ENCODE measurements at regions not wholly inside any gene's neighbourhood (a gene's known extent, or its start where the extent isn't known, plus 50 kb on each side); places are given as distances from the start of the nearest gene placed in this dataset.

DNA sequence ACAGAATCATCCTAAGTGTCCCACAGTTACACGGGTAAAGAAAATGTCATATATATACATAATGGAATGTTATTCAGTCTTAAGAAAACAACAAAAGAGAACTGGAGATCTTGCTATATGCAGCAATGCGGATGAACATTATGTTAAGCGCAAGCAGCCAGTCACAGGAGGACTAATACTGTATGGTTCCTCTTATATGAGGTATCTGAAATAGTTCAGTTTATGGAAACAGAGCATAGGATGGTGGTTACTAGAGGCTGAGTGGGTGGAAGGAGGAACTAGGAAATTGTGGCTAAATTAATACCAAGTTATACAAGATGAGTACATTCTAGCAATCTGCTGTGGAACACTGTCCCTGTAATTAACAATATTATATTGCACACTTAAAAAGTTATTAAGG is 834.3 kb downstream of the KCNT2 start:
- Histone ChIP-seq H2AFZ (ENCODE audit: low read depth, low read length, poor library complexity, severe bottlenecking) (peak overlapping the region; percentile 38), H3K9me3 (ENCODE audit: control insufficient read depth in 1 of 2, insufficient read depth in 1 of 2, low read depth in 1 of 2, low read length in 2 of 2) (no peaks in the 10 kb centered on the region), H3K36me3 (ENCODE audit: control insufficient read depth in 1 of 2, insufficient read depth in 2 of 2, low read length in 2 of 2) (no peaks in the 10 kb centered on the region), H3K4me3 (replicated peaks in 1 of 2; ENCODE audit: low read depth in 1 of 2, low read length in 2 of 2) (no peak overlapping the region), H3K27me3 (ENCODE audit: insufficient read depth, low read length) (no peaks in the 10 kb centered on the region), H3K27ac (ENCODE audit: low read depth, low read length) (no peak overlapping the region), H3K79me2 (ENCODE audit: insufficient read depth, low read length) (no peaks in the 10 kb centered on the region), H3K9ac (ENCODE audit: low read length) (no peak overlapping the region), H3K4me2 (ENCODE audit: low read length) (no peak overlapping the region), H4K20me1 (ENCODE audit: insufficient read depth) (no peaks in the 10 kb centered on the region), H3K4me1 (ENCODE audit: control insufficient read depth in 1 of 2, insufficient read depth in 2 of 2, low read length in 2 of 2) (no peaks in the 10 kb centered on the region), H3K9me2 (ENCODE audit: insufficient read depth) (no peaks in the 10 kb centered on the region)
- ATAC-seq = no peak
- intact Hi-C loops (cut with micrococcal nuclease) = no loop called here
- no TSS peak for BruUV-seq (replicated peaks)
- CTCF ChIA-PET = no interaction called here
- POLR2A ChIA-PET = no interaction called here
- DNase-seq (ENCODE audit: low read depth, low spot score) = no peak
- TF ChIP-seq TCF7L2 (IDR thresholded peaks at IDR 0.05; ENCODE audit: borderline replicate concordance, extremely low read depth, insufficient read depth, insufficient read length) = no peak
- no peak for TF ChIP-seq POLR2A (IDR thresholded peaks at IDR 0.05; ENCODE audit: borderline replicate concordance, extremely low read depth, insufficient read depth, insufficient read length)
- RAD21 ChIA-PET (ENCODE audit: low non-redundant PET in 1 of 2, low total read pairs in 2 of 2, uncharacterized antibody in 2 of 2, unreplicated experiment in 2 of 2) = no interaction called here

GRCh38 chr1:195769461-195769860 is 838.8 kb downstream of the KCNT2 start:
- BruUV-seq (replicated peaks) = no TSS peak
- RAD21 ChIA-PET (ENCODE audit: low non-redundant PET in 1 of 2, low total read pairs in 2 of 2, uncharacterized antibody in 2 of 2, unreplicated experiment in 2 of 2) = no interaction called here
- no peak overlapping the region for H3K4me2 ChIP-seq (ENCODE audit: low read length)
- no peaks in the 10 kb centered on the region for H4K20me1 ChIP-seq (ENCODE audit: insufficient read depth)
- no peak overlapping the region for H3K27ac ChIP-seq (ENCODE audit: low read depth, low read length)
- POLR2A ChIA-PET = no interaction called here
- DNase-seq (ENCODE audit: low read depth, low spot score) (no peak), ATAC-seq (no peak)
- H2AFZ ChIP-seq (ENCODE audit: low read depth, low read length, poor library complexity, severe bottlenecking) = no peak overlapping the region
- no peaks in the 10 kb centered on the region for H3K4me1 ChIP-seq (ENCODE audit: control insufficient read depth in 1 of 2, insufficient read depth in 2 of 2, low read length in 2 of 2)
- TF ChIP-seq ZNF274 (IDR thresholded peaks at IDR 0.05; ENCODE audit: low read depth, low read length) (no peak), SP1 (IDR thresholded peaks at IDR 0.05; ENCODE audit: low read depth) (no peak), MAX (IDR thresholded peaks at IDR 0.05) (no peak), EZH2 (IDR thresholded peaks at IDR 0.05) (no peak), RAD21 (IDR thresholded peaks at IDR 0.05; ENCODE audit: low read depth) (no peak), FOSL1 (IDR thresholded peaks at IDR 0.05; ENCODE audit: low read depth) (no peak), EZH2phosphoT487 (IDR thresholded peaks at IDR 0.05; ENCODE audit: borderline replicate concordance) (no peak), YY1 (IDR thresholded peaks at IDR 0.05; ENCODE audit: extremely low read depth, insufficient replicate concordance, low read depth, low read length) (no peak), CEBPB (IDR thresholded peaks at IDR 0.05; ENCODE audit: low read depth) (no peak), JUND (IDR thresholded peaks at IDR 0.05) (no peak), ZFX (IDR thresholded peaks at IDR 0.05) (no peak), SRF (IDR thresholded peaks at IDR 0.05; ENCODE audit: low read depth) (no peak)
- TF ChIP-seq, protein P1, sequence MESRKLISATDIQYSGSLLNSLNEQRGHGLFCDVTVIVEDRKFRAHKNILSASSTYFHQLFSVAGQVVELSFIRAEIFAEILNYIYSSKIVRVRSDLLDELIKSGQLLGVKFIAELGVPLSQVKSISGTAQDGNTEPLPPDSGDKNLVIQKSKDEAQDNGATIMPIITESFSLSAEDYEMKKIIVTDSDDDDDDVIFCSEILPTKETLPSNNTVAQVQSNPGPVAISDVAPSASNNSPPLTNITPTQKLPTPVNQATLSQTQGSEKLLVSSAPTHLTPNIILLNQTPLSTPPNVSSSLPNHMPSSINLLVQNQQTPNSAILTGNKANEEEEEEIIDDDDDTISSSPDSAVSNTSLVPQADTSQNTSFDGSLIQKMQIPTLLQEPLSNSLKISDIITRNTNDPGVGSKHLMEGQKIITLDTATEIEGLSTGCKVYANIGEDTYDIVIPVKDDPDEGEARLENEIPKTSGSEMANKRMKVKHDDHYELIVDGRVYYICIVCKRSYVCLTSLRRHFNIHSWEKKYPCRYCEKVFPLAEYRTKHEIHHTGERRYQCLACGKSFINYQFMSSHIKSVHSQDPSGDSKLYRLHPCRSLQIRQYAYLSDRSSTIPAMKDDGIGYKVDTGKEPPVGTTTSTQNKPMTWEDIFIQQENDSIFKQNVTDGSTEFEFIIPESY (IDR thresholded peaks at IDR 0.05; ENCODE audit: extremely low read depth, insufficient replicate concordance, low read length) = no peak
- H3K36me3 ChIP-seq (ENCODE audit: control insufficient read depth in 1 of 2, insufficient read depth in 2 of 2, low read length in 2 of 2) = no peaks in the 10 kb centered on the region
- H3K9ac ChIP-seq (ENCODE audit: low read length) = no peak overlapping the region
- H3K79me2 ChIP-seq (ENCODE audit: insufficient read depth, low read length) = no peaks in the 10 kb centered on the region
- intact Hi-C loops (cut with micrococcal nuclease) = no loop called here
- H3K27me3 ChIP-seq (ENCODE audit: insufficient read depth, low read length) = no peaks in the 10 kb centered on the region
- H3K9me2 ChIP-seq (ENCODE audit: insufficient read depth) = no peaks in the 10 kb centered on the region
- H3K4me3 ChIP-seq (replicated peaks in 1 of 2; ENCODE audit: low read depth in 1 of 2, low read length in 2 of 2) = no peak overlapping the region
- CTCF ChIA-PET = no interaction called here
- H3K9me3 ChIP-seq (ENCODE audit: control insufficient read depth in 1 of 2, insufficient read depth in 1 of 2, low read depth in 1 of 2, low read length in 2 of 2) = no peaks in the 10 kb centered on the region

Data from HCT116 (cell line).